ENCODE measurements at regions not wholly inside any gene's neighbourhood (a gene's known extent, or its start where the extent isn't known, plus 50 kb on each side); places are given as distances from the start of the nearest gene placed in this dataset.

GRCh38 chr3:69462826-69463100 is 76.9 kb upstream of the FRMD4B start:
- Histone ChIP-seq H3K4me1 (no peaks in the 10 kb centered on the region), H3K36me3 (no peaks in the 10 kb centered on the region), H3K27ac (no peak overlapping the region), H3K9me3 (no peaks in the 10 kb centered on the region), H3K4me3 (no peak overlapping the region), H3K27me3 (no peaks in the 10 kb centered on the region)
- no peak for ATAC-seq (ENCODE audit: low FRiP score in 2 of 2)
- DNase-seq, result no peak
- no peak for TF ChIP-seq POLR2A (IDR thresholded peaks at IDR 0.05)
- TF ChIP-seq, protein P1, sequence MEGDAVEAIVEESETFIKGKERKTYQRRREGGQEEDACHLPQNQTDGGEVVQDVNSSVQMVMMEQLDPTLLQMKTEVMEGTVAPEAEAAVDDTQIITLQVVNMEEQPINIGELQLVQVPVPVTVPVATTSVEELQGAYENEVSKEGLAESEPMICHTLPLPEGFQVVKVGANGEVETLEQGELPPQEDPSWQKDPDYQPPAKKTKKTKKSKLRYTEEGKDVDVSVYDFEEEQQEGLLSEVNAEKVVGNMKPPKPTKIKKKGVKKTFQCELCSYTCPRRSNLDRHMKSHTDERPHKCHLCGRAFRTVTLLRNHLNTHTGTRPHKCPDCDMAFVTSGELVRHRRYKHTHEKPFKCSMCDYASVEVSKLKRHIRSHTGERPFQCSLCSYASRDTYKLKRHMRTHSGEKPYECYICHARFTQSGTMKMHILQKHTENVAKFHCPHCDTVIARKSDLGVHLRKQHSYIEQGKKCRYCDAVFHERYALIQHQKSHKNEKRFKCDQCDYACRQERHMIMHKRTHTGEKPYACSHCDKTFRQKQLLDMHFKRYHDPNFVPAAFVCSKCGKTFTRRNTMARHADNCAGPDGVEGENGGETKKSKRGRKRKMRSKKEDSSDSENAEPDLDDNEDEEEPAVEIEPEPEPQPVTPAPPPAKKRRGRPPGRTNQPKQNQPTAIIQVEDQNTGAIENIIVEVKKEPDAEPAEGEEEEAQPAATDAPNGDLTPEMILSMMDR (IDR thresholded peaks at IDR 0.05), result no peak
- no peak for TF ChIP-seq POLR2AphosphoS5 (IDR thresholded peaks at IDR 0.05)
- TF ChIP-seq EP300 (IDR thresholded peaks at IDR 0.05), result no peak

- no peak overlapping the region for H3K27ac ChIP-seq
- no peaks in the 10 kb centered on the region for H3K27me3 ChIP-seq
- WGBS, 2 donors, result 86 to 92% methylated on average over 5 to 6 of the region's 6 CpGs
- TF ChIP-seq POLR2A (IDR thresholded peaks at IDR 0.05), result no peak
- TF ChIP-seq, protein P1 (IDR thresholded peaks at IDR 0.05), result no peak
- no peak for TF ChIP-seq EP300 (IDR thresholded peaks at IDR 0.05)
- no peak for TF ChIP-seq POLR2AphosphoS5 (IDR thresholded peaks at IDR 0.05)
- DNase-seq (no peak), ATAC-seq (ENCODE audit: low FRiP score in 2 of 2) (peak in 1 of 2 donors; percentile 57)
- H3K4me3 ChIP-seq, result no peak overlapping the region
- H3K9me3 ChIP-seq, result no peaks in the 10 kb centered on the region
- no peaks in the 10 kb centered on the region for H3K36me3 ChIP-seq
- no peaks in the 10 kb centered on the region for H3K4me1 ChIP-seq
These were observed 76.3 kb upstream of the FRMD4B start for GRCh38 chr3:69462022-69462825.

DNA sequence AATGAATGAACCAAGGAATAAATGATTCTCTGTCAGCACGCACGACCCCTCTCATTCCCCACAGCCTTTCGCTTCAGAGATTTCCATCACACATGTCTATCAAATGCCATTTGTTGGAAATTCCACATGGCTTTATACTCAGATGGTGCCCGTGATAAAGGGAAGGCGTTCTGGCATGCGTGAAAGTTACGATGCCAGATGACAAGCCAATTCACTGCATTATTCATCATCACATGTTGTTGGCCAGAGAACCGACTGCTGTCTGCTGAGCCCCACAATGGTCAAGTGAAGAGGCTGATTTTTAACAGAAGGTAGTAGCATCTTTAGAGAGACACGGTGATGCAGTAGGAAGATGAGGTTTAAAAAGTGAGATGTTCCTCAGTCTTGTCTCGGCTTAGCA is 74.1 kb upstream of the FRMD4B start:
- no peaks in the 10 kb centered on the region for H3K4me1 ChIP-seq
- no peak for ATAC-seq (ENCODE audit: low FRiP score in 2 of 2)
- 91 to 93% methylated on average over 10 of the region's 10 CpGs for WGBS, 2 donors

DNA sequence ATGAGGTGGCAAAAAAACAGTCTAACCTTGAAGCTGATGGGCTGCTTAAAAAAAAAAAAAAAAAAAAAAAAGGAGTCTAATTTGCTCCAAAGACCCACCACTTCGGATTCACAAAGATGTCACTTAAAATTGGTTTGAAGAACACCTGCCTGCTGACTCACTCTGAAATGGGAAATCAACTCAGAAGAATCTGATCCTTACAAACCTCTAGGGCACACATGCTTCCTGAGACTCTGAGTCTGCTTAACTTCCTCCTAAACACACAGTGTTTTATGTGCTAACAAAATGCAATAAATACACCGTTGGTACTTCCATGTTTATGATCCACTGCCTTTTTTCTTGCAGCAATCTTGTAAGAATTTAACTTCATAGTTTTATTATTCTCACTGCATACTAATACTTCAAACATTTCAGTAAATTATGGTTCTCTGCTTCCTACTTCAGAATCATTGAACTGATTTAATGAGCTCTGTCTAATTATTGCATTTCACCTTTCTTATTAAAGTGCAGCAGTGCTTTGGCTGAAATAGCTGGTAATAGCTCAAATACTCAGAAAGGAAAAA is 73.0 kb upstream of the FRMD4B start:
- no peak overlapping the region for H3K27ac ChIP-seq
- TF ChIP-seq POLR2AphosphoS5 (IDR thresholded peaks at IDR 0.05) (no peak), POLR2A (IDR thresholded peaks at IDR 0.05) (no peak), EP300 (IDR thresholded peaks at IDR 0.05) (no peak)
- TF ChIP-seq, protein P1 (IDR thresholded peaks at IDR 0.05), result no peak
- H3K9me3 ChIP-seq, result no peaks in the 10 kb centered on the region
- no peak for DNase-seq
- 27 to 32% methylated on average over 2 of the region's 2 CpGs for WGBS, 2 donors
- no peaks in the 10 kb centered on the region for H3K27me3 ChIP-seq
- no peaks in the 10 kb centered on the region for H3K36me3 ChIP-seq
- H3K4me3 ChIP-seq, result no peak overlapping the region
- peak in 1 of 2 donors; percentile 31 for ATAC-seq (ENCODE audit: low FRiP score in 2 of 2)
- H3K4me1 ChIP-seq, result no peaks in the 10 kb centered on the region

More for the DNA sequence above, 74.1 kb upstream of the FRMD4B start:
- H3K4me3 ChIP-seq, result no peak overlapping the region
- no peaks in the 10 kb centered on the region for H3K36me3 ChIP-seq
- no peak for DNase-seq
- H3K9me3 ChIP-seq, result no peaks in the 10 kb centered on the region
- TF ChIP-seq, protein P1 (IDR thresholded peaks at IDR 0.05), result no peak
- TF ChIP-seq POLR2A (IDR thresholded peaks at IDR 0.05), result no peak
- no peak for TF ChIP-seq EP300 (IDR thresholded peaks at IDR 0.05)
- TF ChIP-seq POLR2AphosphoS5 (IDR thresholded peaks at IDR 0.05), result no peak
- H3K27ac ChIP-seq, result no peak overlapping the region
- H3K27me3 ChIP-seq, result no peaks in the 10 kb centered on the region

DNA sequence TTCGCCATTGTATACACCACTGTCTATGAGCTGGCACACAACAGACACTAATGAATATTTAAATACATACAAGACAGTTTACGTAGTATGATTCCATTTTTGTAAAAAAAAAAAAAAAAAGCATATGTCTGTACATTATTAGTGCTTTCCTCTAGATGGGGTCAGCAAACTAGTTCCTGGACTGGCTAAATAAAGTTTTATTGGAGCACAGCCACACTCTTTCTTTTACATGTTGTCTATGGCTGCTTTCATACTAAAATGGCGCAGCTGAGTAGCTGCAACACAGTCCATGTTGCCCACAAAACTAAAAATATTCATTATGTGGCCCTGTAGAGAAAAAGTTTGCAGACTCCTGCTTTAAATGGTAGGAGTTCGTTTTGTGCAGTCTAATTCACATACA is 70.7 kb upstream of the FRMD4B start:
- H3K4me1 ChIP-seq, result no peaks in the 10 kb centered on the region
- no peaks in the 10 kb centered on the region for H3K9me3 ChIP-seq
- ATAC-seq (ENCODE audit: low FRiP score in 2 of 2) (no peak), DNase-seq (no peak)
- H3K27ac ChIP-seq, result no peak overlapping the region
- WGBS, 2 donors, result 91 to 93% methylated on average over 4 of the region's 4 CpGs
- TF ChIP-seq EP300 (IDR thresholded peaks at IDR 0.05), result no peak
- TF ChIP-seq, protein P1 (IDR thresholded peaks at IDR 0.05), result no peak
- TF ChIP-seq POLR2A (IDR thresholded peaks at IDR 0.05), result no peak
- TF ChIP-seq POLR2AphosphoS5 (IDR thresholded peaks at IDR 0.05), result no peak
- no peak overlapping the region for H3K4me3 ChIP-seq
- H3K27me3 ChIP-seq, result no peaks in the 10 kb centered on the region
- no peaks in the 10 kb centered on the region for H3K36me3 ChIP-seq
